DMS153 (cell line): ENCODE measurements at regions not wholly inside any gene's neighbourhood (a gene's known extent, or its start where the extent isn't known, plus 50 kb on each side); places are given as distances from the start of the nearest gene placed in this dataset.
A peak's percentile ranks its signal among the peaks of the same experiment; 100 is the strongest.
"Not testable (repeated sequence)": the region's sequence is repeated elsewhere in the genome, so short reads cannot be mapped to it uniquely, and the experiment has no call there.

Source experiments
- DNase-seq: peaks from one replicate; lab custom pipeline; 2025; lab: John Stamatoyannopoulos, UW

DNA sequence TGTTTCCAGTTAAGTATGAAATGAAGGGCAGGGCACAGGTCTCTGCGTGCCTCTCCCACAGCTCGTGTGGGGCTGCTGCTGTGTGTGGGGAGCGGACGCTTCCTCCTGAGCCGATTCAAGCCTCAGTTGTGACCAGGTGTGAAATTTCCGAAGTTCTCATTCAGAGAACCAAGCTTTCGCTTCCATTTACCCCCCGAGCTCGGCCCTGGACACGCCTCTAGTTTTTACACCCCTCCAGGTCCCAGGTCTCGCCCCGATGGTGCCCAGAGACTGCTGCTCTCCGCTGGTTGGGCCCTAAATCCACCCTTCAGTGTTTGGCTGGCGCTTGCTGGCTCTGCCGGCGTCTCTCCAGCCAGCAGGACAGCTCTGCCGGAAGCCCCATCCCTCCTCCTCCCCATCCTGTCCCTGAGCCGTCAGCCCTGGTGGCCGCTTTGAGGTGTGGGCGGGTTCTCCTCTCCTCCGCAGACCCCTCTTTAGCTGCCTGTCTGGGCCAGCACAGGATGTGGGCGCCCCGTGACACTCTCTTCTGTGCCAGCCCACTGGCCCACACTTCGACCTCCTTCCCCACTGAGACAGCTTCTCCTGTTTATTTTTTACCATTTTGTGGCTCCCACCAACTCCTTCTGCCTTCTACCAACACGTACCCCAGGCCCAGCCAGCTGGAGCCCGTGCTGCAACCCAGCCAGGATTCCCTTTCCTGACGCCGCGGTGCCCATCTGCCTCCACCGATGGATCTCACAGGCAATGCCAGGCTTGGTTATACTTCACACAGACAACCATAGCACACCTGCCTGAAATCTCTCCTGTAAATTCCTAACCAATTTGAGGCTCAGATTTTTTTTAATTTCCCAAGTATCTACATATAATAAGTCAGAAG, 142.8 kb downstream of the DLL1 start:
- DNase-seq, result peak; percentile 17

- DNase-seq, result no peak
Measured at GRCh38 chr6:170147056-170147787, 143.7 kb downstream of the DLL1 start.

DNA sequence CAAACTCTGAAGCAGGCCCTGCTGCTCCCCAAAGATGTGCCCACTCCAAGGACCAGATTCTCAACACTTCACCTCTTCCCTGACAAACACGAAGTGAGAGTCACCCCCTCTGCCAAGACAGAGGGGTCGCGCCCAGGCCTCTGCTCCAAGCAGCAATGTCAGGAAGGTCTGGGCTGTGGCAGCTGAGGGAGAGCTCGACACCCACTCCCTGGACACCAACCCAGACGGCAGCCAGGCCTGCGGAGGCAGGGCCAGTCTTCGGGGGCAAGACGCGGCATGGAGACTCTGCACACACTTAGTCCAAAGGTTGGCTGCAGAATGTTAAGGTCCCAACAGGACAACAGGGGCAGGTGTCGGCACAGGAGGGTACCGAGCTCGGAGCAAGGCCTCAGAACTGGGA, 144.2 kb downstream of the DLL1 start:
- no peak for DNase-seq

DNA sequence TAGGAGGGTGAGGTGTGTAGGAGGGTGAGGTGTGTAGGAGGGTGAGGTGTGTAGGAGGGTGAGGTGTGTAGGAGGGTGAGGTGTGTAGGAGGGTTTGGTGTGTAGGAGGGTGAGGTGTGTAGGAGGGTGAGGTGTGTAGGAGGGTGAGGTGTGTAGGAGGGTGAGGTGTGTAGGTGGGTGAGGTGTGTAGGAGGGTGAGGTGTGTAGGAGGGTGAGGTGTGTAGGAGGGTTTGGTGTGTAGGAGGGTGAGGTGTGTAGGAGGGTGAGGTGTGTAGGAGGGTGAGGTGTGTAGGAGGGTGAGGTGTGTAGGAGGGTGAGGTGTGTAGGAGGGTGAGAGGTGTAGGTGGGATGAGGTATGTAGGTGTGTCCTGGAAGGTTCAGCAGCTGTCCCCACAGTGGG, 144.7 kb downstream of the DLL1 start:
- DNase-seq, result not testable (repeated sequence)

DNA sequence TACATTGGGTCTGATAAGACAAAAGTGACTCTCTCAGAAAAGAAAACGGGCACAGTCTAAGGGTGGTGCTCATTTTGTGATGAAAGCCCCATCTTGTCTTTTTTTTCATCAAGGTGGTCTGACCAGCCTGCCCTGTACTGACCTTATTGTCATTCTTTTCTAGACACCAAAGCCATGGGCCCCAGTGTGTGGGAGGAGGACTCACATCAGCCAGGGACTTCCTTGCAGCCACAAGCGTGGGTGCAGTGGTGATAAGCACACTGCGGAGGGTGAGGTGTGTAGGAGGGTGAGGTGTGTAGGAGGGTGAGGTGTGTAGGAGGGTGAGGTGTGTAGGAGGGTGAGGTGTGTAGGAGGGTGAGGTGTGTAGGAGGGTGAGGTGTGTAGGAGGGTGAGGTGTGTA, 145.2 kb downstream of the DLL1 start:
- DNase-seq, result not testable (repeated sequence)

- DNase-seq, result no peak
Measured at GRCh38 chr6:170145272-170145592, 145.6 kb downstream of the DLL1 start.

- DNase-seq, result no peak
Measured at GRCh38 chr6:170144571-170145271, 146.2 kb downstream of the DLL1 start.

DNA sequence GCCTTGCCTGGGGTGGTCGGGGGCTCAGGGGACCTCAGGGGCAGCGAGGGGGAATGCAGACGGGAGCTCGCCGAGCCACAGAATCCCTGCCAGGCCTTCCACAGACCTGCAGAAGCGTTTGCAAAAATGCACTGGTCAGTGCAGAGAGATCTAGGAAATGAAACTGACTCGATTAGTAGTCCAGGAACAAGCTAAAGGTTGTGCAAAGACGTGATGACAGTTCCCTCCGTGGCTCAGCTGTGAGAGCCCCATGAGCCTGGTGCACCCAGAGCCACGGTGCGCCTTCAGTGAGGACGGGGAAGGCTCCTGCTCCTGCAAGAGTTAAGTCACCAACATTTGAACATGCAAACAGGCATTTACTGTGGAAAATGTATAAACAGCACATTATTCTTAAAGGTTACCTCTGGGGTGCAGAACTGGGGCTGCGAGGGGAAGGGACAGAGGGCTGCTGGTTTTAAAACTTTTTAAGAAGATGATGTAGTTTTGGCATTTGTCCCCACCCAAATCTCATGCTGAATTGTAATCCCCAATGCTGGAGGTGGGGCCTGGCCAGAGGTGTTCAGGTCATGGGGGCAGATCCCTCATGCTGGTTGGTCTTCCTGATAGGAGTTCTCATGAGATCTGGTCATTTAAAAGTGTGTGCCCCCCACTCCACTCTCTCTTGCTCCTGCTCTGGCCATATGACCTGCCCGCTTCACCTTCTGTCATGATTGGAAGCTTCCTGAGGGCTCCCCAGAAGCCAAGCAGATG, 147.3 kb downstream of the DLL1 start:
- DNase-seq, result no peak

- DNase-seq, result no peak
Measured at GRCh38 chr6:170142559-170142958, 148.3 kb downstream of the DLL1 start.

- DNase-seq, result not testable (repeated sequence)
Measured at GRCh38 chr6:170141061-170141460, 149.8 kb downstream of the DLL1 start.

DNA sequence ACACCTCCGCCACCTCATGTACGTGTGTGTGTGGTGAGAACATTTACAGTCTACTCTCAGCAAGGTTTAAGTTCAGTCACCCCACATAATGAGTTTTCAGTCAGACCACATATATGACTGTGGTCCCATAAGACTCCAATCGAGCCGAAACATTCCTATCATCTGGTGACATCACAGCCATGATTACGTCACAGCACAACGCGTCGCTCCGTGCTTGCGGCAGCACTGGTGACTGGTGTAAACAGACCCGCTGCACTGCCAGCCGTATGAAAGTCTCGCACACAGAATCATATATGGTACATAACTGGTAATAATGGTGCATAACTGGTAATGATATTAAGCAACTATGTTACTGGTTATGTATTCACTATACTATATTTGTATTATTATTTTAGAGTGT, 150.7 kb downstream of the DLL1 start:
- no peak for DNase-seq

- DNase-seq, result no peak
Measured at GRCh38 chr6:170139531-170139930, 151.3 kb downstream of the DLL1 start.

DNA sequence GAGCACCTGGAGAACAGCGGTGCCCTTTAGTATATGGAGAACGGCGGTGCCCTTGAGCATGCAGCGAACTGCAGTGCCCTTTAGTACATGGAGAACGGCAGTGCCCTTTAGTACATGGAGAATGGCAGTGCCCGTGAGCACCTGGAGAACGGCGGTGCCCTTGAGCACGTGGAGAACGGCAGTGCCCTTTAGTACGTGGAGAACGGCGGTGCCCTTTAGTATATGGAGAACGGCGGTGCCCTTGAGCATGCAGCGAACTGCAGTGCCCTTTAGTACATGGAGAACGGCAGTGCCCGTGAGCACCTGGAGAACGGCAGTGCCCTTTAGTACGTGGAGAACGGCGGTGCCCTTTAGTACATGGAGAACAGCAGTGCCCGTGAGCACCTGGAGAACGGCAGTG, 151.8 kb downstream of the DLL1 start:
- DNase-seq, result not testable (repeated sequence)

GRCh38 chr6:170137911-170138910, 152.7 kb downstream of the DLL1 start:
- DNase-seq, result no peak

GRCh38 chr6:170137176-170137891, 153.5 kb downstream of the DLL1 start:
- no peak for DNase-seq

DNA sequence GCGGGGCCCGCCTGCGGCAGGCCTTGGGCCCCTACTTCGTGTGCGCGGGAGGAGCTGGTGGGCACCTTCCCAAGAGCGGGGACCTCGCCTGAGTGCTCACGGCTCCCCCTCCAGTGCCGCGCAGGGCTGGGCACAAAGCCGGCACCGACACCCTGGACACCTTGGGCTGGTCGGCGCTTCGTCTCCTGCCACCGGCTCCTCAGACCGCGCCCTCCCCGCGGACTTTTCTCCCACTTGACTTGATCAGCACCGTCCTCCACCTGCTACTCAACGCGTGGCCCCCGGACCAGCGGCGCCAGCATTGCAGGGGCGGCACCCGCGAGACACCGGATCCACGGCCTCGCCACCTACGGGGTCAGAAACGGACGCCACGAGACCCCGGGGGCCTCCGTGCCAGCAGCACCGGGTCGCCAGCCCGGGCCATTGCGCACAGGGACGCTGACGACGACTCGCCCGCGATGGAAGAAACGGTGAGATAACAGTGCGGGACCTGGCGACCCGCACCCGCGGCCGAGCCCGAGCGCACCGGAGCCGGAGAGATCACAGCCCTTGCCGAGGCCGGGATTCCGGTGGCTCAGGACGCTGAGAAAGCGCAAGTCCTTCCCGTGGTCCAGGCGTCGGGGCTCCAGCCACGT, 154.2 kb downstream of the DLL1 start:
- DNase-seq, result no peak

- DNase-seq, result no peak
Measured at GRCh38 chr6:170135821-170136471, 154.9 kb downstream of the DLL1 start.

DNA sequence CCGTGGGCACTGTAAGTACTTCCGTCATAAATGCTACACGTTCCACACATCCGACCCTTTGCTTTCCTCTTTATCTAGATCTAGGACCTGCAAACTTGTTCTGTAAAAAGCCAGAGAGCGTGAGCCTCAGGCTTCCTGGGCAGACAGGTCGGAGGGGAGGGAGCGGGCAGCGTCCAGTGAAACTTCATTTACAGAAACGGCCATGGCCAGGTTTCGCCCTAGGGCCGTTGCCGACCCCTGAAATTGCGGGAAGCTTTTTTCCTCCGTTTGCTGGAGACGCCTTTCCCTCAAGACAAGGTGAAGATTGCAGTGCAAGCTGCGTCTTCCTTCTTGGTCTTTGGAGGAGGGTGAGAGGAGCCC, 155.4 kb downstream of the DLL1 start:
- DNase-seq, result no peak
